ENCODE measurements at regions not wholly inside any gene's neighbourhood (a gene's known extent, or its start where the extent isn't known, plus 50 kb on each side); places are given as distances from the start of the nearest gene placed in this dataset.

GRCh38 chr16:72588551-72588950 is 416.6 kb upstream of the PMFBP1 start:
- no peak for TF ChIP-seq POLR2A (IDR thresholded peaks at IDR 0.05)
- no peak for TF ChIP-seq CTCF (IDR thresholded peaks at IDR 0.05)

All from right lobe of liver (tissue), 4 donors.